HL-60 (cell line): ENCODE measurements at regions not wholly inside any gene's neighbourhood (a gene's known extent, or its start where the extent isn't known, plus 50 kb on each side); places are given as distances from the start of the nearest gene placed in this dataset.

Experiments
- CTCF ChIP-seq: IDR thresholded peaks from one replicate; pipeline ENCODE4 v1.5.1; 2011; ENCODE audit warnings: low read length, control low read depth, inconsistent platforms; ENCODE audit not compliant: insufficient read depth
- POLR2AphosphoS5 ChIP-seq: IDR thresholded peaks from 2 replicates; pipeline ENCODE4 v1.6.1; 2012; ENCODE audit warnings: low read depth
- REST ChIP-seq: IDR thresholded peaks from 2 replicates; pipeline ENCODE4 v1.6.1; 2012; ENCODE audit warnings: low read depth; ENCODE audit not compliant: insufficient replicate concordance

- TF ChIP-seq CTCF (no peak), REST (no peak), POLR2AphosphoS5 (no peak)
Measured at GRCh38 chr7:46859963-46860475, 721.9 kb downstream of the TNS3 start.
